AG09309 (cell line): ENCODE measurements at regions not wholly inside any gene's neighbourhood (a gene's known extent, or its start where the extent isn't known, plus 50 kb on each side); places are given as distances from the start of the nearest gene placed in this dataset.

Experiments
- DNase-seq: peaks from one replicate; pipeline ENCODE4 v3.0.0-alpha.2; 2010; ENCODE audit warnings: low read depth
- H3K4me3 ChIP-seq: 2 replicates; pipeline ENCODE4 v1.5.1; 2011; ENCODE audit warnings: mild to moderate bottlenecking, low read depth, low read length, moderate library complexity; ENCODE audit not compliant: control insufficient read depth
- TF ChIP-seq, protein P1 (sequence below): IDR thresholded peaks from 2 replicates; pipeline ENCODE4 v1.5.1; 2011; ENCODE audit warnings: mild to moderate bottlenecking, low read depth, low read length, inconsistent platforms; ENCODE audit not compliant: insufficient read depth, control insufficient read depth; ENCODE audit errors: missing control alignments

- TF ChIP-seq, protein P1, sequence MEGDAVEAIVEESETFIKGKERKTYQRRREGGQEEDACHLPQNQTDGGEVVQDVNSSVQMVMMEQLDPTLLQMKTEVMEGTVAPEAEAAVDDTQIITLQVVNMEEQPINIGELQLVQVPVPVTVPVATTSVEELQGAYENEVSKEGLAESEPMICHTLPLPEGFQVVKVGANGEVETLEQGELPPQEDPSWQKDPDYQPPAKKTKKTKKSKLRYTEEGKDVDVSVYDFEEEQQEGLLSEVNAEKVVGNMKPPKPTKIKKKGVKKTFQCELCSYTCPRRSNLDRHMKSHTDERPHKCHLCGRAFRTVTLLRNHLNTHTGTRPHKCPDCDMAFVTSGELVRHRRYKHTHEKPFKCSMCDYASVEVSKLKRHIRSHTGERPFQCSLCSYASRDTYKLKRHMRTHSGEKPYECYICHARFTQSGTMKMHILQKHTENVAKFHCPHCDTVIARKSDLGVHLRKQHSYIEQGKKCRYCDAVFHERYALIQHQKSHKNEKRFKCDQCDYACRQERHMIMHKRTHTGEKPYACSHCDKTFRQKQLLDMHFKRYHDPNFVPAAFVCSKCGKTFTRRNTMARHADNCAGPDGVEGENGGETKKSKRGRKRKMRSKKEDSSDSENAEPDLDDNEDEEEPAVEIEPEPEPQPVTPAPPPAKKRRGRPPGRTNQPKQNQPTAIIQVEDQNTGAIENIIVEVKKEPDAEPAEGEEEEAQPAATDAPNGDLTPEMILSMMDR: no peak
- H3K4me3 ChIP-seq: no peak overlapping the region
- DNase-seq: no peak
These were observed 327.0 kb downstream of the DMRTA1 start for GRCh38 chr9:22773501-22774220.

DNA sequence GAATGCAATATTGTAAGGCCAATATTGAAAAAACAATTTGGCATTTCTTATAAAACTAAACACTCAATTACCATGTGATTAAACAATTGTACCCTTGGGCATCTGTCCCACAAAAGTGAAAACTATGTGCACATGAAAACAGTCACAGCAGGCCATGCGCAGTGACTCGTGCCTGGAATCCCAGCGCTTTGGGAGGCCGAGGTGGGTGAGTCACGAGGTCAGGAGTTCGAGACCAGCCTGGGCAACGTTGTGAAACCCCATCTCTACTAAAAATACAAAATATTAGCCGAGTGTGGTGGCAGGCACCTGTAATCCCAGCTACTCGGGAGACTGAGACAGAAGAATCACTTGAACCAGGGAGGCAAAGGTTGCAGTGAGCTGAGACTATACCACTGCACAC, 343.7 kb downstream of the DMRTA1 start:
- H3K4me3 ChIP-seq: no peak overlapping the region
- no peak for DNase-seq
- TF ChIP-seq, protein P1: no peak

DNA sequence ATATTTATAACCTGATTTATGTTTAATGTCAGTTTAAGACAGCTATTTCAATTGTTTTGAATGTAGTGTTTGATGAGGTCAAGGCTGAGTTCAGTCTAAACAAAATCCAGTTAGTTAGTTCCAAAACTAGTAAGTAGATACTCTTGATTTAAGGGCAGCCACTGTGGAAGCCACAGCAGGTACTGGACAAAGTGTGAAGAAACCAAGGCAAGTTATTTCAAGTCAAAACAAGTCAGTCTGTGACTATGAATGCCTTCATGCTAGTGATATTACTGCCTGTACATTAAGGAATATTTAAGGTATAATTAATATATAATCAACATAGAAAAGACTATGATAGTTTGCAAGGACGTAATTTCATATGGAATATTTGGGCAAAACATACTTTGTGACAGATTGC, 362.3 kb downstream of the DMRTA1 start:
- H3K4me3 ChIP-seq: no peak overlapping the region
- TF ChIP-seq, protein P1: no peak

GRCh38 chr9:22809371-22809770, 362.7 kb downstream of the DMRTA1 start:
- DNase-seq: no peak
- TF ChIP-seq, protein P1: no peak
- H3K4me3 ChIP-seq: no peak overlapping the region

More for the DNA sequence above, 362.3 kb downstream of the DMRTA1 start:
- DNase-seq: no peak

DNA sequence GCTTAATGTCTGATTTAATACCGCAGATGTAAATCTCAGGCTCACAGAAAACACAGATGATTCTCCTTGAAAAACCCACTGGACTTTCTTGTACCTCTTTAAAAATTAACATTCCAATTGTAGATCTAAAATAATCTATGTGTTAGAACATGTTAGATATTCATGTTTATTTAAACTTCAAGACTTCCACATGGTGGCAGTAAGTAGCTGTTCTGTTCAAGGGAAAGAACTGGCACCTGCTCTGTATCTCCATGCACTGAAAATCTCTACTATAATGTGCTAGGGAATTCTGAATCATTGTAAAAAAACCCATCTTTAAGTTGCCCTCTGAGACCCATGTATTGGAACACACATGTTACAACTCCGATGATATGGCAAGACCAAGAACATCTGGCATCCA, 366.9 kb downstream of the DMRTA1 start:
- TF ChIP-seq, protein P1: no peak
- no peak overlapping the region for H3K4me3 ChIP-seq
- no peak for DNase-seq

GRCh38 chr9:22815246-22815645, 368.6 kb downstream of the DMRTA1 start:
- TF ChIP-seq, protein P1: no peak
- H3K4me3 ChIP-seq: no peak overlapping the region

More at GRCh38 chr9:22815246-22815645, 368.6 kb downstream of the DMRTA1 start:
- no peak for DNase-seq
